OCI-LY7 (cell line): ENCODE measurements at regions not wholly inside any gene's neighbourhood (a gene's known extent, or its start where the extent isn't known, plus 50 kb on each side); places are given as distances from the start of the nearest gene placed in this dataset.

Experiments used
- EZH2phosphoT487 ChIP-seq: fragments of 200-600 bp; sonication (generic); IDR thresholded peaks from 2 replicates; pipeline ENCODE4 v1.6.1; 2018; ENCODE audit warnings: low read depth, borderline replicate concordance, mild to moderate bottlenecking, mixed run types, antibody characterized with exemption, low read length, moderate library complexity, mixed read lengths
- TF ChIP-seq, protein P1 (sequence below): fragments of 200-600 bp; sonication (generic); conservative IDR thresholded peaks from 2 replicates; pipeline ENCODE4 v1.5.1; 2014; ENCODE audit warnings: mild to moderate bottlenecking, antibody characterized with exemption, low read length, moderate library complexity, mixed read lengths

DNA sequence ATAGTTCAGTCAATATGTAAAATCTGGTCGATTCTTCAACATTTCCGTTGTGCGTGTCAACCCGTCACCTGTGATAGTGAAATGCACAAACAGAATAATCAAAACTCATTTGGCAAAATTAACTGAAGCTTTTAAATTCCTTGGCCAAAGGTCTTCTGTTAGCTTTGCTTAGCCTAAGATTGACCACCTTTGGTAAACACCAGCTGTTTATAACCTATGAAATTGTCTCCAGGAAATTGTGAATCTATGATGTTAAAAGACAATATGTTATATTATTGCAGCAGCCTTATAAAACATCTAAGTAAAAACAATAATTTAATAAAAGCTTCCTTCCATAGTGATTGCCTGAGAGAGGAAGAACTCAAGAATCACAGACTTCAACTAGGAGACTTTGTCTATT is 196.8 kb downstream of the IL15 start:
- TF ChIP-seq, protein P1, sequence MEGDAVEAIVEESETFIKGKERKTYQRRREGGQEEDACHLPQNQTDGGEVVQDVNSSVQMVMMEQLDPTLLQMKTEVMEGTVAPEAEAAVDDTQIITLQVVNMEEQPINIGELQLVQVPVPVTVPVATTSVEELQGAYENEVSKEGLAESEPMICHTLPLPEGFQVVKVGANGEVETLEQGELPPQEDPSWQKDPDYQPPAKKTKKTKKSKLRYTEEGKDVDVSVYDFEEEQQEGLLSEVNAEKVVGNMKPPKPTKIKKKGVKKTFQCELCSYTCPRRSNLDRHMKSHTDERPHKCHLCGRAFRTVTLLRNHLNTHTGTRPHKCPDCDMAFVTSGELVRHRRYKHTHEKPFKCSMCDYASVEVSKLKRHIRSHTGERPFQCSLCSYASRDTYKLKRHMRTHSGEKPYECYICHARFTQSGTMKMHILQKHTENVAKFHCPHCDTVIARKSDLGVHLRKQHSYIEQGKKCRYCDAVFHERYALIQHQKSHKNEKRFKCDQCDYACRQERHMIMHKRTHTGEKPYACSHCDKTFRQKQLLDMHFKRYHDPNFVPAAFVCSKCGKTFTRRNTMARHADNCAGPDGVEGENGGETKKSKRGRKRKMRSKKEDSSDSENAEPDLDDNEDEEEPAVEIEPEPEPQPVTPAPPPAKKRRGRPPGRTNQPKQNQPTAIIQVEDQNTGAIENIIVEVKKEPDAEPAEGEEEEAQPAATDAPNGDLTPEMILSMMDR, result no peak
- no peak for TF ChIP-seq EZH2phosphoT487
